C4-2B (cell line): ENCODE measurements at regions not wholly inside any gene's neighbourhood (a gene's known extent, or its start where the extent isn't known, plus 50 kb on each side); places are given as distances from the start of the nearest gene placed in this dataset.

ENCODE experiments used
- ZFX ChIP-seq: fragments of 450-650 bp; IDR thresholded peaks from 2 replicates; pipeline ENCODE4 v1.6.1; 2017
- TF ChIP-seq, protein P1 (sequence below): fragments of 450-650 bp; conservative IDR thresholded peaks from 2 replicates; pipeline ENCODE4 v1.5.1; 2017; ENCODE audit warnings: mild to moderate bottlenecking

GRCh38 chr6:131383421-131384411 lies 189.3 kb upstream of the ARG1 start:
- TF ChIP-seq, protein P1, sequence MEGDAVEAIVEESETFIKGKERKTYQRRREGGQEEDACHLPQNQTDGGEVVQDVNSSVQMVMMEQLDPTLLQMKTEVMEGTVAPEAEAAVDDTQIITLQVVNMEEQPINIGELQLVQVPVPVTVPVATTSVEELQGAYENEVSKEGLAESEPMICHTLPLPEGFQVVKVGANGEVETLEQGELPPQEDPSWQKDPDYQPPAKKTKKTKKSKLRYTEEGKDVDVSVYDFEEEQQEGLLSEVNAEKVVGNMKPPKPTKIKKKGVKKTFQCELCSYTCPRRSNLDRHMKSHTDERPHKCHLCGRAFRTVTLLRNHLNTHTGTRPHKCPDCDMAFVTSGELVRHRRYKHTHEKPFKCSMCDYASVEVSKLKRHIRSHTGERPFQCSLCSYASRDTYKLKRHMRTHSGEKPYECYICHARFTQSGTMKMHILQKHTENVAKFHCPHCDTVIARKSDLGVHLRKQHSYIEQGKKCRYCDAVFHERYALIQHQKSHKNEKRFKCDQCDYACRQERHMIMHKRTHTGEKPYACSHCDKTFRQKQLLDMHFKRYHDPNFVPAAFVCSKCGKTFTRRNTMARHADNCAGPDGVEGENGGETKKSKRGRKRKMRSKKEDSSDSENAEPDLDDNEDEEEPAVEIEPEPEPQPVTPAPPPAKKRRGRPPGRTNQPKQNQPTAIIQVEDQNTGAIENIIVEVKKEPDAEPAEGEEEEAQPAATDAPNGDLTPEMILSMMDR = no peak
- no peak for TF ChIP-seq ZFX
